Breast epithelium (tissue), 4 donors: ENCODE measurements at regions not wholly inside any gene's neighbourhood (a gene's known extent, or its start where the extent isn't known, plus 50 kb on each side); places are given as distances from the start of the nearest gene placed in this dataset.

Experiments used
- DNase-seq, 2 donors: peaks; one replicate each; pipeline ENCODE4 v3.0.0-alpha.2; 2019; ENCODE audit warnings: low spot score in 2 of 2
- H3K27ac ChIP-seq, 2 donors: fragments of 200-600 bp; sonication (generic) in 1 of 2; one replicate each; pipeline ENCODE4 v1.5.1; 2016 to 2019; ENCODE audit warnings: mild to moderate bottlenecking in 1 of 2
- H3K27me3 ChIP-seq, 2 donors: fragments of 200-600 bp; sonication (generic) in 1 of 2; one replicate each; pipeline versions ENCODE4 v1.5.1 to v1.6.0; 2017 to 2019; ENCODE audit warnings: control low read depth in 1 of 2, mild to moderate bottlenecking in 1 of 2
- H3K36me3 ChIP-seq: fragments of 200-600 bp; one replicate; pipeline ENCODE4 v1.5.1; 2019
- H3K4me1 ChIP-seq, 2 donors: fragments of 200-600 bp; sonication (generic); one replicate each; pipeline ENCODE4 v1.5.1; 2016 to 2019; ENCODE audit warnings: control low read depth in 1 of 2
- H3K4me3 ChIP-seq, 3 donors: fragments of 200-600 bp; sonication (generic); 1 replicate in 2 of 3; 2 replicates in 1 of 3; pipeline ENCODE4 v1.5.1; 2016 to 2019; ENCODE audit warnings: mild to moderate bottlenecking in 3 of 3, moderate library complexity in 2 of 3
- H3K9me3 ChIP-seq, 2 donors: fragments of 200-600 bp; sonication (generic) in 1 of 2; one replicate each; pipeline ENCODE4 v1.5.1; 2016 to 2019; ENCODE audit warnings: control low read depth in 1 of 2
- POLR2A ChIP-seq: fragments of 450-650 bp; IDR thresholded peaks from one replicate; pipeline ENCODE4 v1.6.1; 2016; ENCODE audit warnings: antibody characterized with exemption, mild to moderate bottlenecking, moderate library complexity
- POLR2AphosphoS5 ChIP-seq, 3 donors: sonication (generic); formaldehyde crosslinking; IDR thresholded peaks; one replicate each; pipeline ENCODE4 v1.6.1; 2017; ENCODE audit warnings: antibody characterized with exemption in 3 of 3
- intact Hi-C: fragments of 100-400 bp; cut with DNase I; formaldehyde crosslinking; loops from one replicate; pipeline ENCODE4 v1.15.1; 2023; ENCODE audit warnings: low total_unique reads
- TF ChIP-seq, protein P1 (sequence below), 3 donors: fragments of 450-650 bp; IDR thresholded peaks; one replicate each; pipeline ENCODE4 v1.5.1; 2016 to 2017; ENCODE audit warnings: antibody characterized with exemption in 3 of 3, mild to moderate bottlenecking in 3 of 3, moderate library complexity in 3 of 3

DNA sequence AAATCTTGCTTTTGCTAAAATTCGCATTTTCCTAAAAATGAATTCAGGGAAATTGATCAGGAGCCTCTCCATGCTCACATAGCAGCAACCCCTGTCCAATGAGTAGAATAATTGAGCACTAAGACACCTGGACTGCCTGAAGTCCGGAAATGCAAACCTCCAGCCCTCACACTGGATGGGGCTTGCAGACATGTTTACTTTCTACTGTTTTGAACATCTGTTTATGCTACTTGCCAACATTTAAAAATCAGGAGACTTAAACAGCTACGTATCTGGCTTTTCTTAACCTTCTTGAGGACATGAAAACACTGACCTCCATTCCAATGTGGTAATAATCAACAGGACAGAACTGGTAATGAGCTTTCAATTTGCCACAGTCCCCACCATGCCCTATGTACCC is 184.4 kb downstream of the SHOX2 start:
- Histone ChIP-seq H3K27me3 (no peaks in the 10 kb centered on the region), H3K27ac (no peak overlapping the region), H3K4me3 (no peak overlapping the region), H3K4me1 (no peaks in the 10 kb centered on the region), H3K36me3 (no peaks in the 10 kb centered on the region), H3K9me3 (no peaks in the 10 kb centered on the region)
- intact Hi-C loops, result no loop called here
- no peak for DNase-seq
- no peak for TF ChIP-seq POLR2AphosphoS5 (IDR thresholded peaks at IDR 0.05)
- TF ChIP-seq, protein P1, sequence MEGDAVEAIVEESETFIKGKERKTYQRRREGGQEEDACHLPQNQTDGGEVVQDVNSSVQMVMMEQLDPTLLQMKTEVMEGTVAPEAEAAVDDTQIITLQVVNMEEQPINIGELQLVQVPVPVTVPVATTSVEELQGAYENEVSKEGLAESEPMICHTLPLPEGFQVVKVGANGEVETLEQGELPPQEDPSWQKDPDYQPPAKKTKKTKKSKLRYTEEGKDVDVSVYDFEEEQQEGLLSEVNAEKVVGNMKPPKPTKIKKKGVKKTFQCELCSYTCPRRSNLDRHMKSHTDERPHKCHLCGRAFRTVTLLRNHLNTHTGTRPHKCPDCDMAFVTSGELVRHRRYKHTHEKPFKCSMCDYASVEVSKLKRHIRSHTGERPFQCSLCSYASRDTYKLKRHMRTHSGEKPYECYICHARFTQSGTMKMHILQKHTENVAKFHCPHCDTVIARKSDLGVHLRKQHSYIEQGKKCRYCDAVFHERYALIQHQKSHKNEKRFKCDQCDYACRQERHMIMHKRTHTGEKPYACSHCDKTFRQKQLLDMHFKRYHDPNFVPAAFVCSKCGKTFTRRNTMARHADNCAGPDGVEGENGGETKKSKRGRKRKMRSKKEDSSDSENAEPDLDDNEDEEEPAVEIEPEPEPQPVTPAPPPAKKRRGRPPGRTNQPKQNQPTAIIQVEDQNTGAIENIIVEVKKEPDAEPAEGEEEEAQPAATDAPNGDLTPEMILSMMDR (IDR thresholded peaks at IDR 0.05), result no peak
- TF ChIP-seq POLR2A, result no peak

DNA sequence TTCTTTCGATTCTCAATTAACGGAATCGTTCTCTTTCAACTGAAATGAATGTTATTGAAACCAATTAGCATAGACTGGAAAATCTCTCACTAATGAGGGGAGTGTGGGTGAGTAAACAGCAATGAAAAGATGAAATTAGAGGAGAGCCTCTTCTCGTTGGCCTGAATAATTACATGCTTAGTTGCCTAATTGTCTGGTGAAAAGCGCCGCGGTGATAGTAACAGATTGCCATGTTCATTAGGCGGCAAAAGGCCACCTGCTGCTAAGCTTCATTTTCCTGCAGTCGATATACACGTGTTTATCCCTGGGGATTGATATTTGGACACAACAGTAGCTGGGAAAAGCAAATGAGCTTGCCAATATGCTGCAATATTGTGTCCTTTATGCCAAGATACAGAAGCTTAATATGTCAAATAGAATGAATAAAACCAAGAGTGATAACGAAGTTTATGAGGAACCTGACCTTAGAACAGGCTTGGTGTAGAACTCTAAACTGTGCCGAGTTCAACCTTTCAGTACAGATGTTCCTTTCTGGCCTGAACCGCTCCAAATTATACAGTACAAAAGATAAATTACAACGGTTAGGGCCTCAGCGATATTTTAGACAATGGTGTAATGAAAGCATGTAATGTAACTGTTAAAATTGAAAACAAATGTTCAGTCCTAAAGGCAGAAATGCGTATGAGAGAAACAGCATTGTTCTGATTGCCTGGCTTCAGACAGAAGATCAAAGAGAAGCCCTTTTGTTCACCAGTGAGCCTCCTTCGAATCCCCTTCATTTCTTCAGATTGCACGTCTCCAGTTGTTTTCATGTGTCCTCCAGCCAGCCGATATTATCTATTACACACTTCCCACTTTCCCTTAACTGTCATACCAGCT is 185.2 kb downstream of the SHOX2 start:
- no peaks in the 10 kb centered on the region for H3K27me3 ChIP-seq
- no peaks in the 10 kb centered on the region for H3K9me3 ChIP-seq
- no peak overlapping the region for H3K4me3 ChIP-seq
- H3K36me3 ChIP-seq, result no peaks in the 10 kb centered on the region
- H3K27ac ChIP-seq, result no peak overlapping the region
- TF ChIP-seq, protein P1 (IDR thresholded peaks at IDR 0.05), result no peak
- TF ChIP-seq POLR2AphosphoS5 (IDR thresholded peaks at IDR 0.05) (no peak), POLR2A (no peak)
- intact Hi-C loops, result no loop called here
- no peaks in the 10 kb centered on the region for H3K4me1 ChIP-seq
- no peak for DNase-seq

DNA sequence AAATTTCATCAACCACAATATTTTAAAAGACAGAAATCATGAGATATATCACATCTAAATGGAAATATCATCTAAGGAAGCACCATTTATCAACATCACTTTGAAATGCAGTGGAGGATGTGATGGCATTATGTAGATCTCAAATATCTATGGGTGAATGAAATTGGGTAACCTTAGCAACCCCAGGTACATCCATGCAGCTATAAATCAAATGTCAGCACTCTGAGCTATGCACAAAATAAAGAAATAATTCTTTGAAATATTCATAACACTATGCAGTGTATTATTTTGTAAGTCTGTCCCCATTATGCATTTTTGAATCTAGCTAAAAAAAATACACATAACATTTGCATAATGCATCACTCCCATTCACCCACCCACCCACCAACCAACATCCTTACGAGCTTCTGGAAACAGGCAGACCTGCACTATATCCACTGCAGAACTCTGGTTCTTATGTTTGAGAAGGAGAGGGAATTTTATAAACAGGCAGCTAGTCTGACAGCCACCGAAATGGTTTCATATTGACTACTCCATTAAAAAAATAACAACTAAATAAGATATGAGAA is 186.8 kb downstream of the SHOX2 start:
- intact Hi-C loops, result no loop called here
- Histone ChIP-seq H3K9me3 (no peaks in the 10 kb centered on the region), H3K4me1 (no peaks in the 10 kb centered on the region), H3K36me3 (no peaks in the 10 kb centered on the region), H3K27me3 (no peaks in the 10 kb centered on the region), H3K27ac (no peak overlapping the region), H3K4me3 (no peak overlapping the region)
- TF ChIP-seq, protein P1 (IDR thresholded peaks at IDR 0.05), result no peak
- TF ChIP-seq POLR2AphosphoS5 (IDR thresholded peaks at IDR 0.05) (no peak), POLR2A (no peak)
- no peak for DNase-seq

DNA sequence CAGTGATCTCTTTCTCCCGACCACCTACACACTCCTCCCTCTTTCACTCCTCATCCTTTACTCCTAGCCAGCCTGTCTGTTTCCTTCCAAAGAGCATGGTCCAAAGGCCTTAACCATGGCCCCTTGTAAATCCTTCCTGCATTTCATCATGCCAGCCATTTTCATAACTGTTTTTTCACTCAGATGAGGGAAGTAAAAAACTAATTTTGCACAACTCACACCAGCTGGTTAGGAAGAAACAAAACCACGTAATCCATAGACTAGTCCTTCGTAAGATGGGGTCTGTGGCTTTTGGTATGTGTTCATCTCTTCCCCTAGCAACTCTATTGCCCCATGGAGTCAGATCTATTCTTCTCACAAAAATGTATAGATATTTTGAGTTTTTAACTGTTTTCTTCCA is 187.8 kb downstream of the SHOX2 start:
- no peak overlapping the region for H3K4me3 ChIP-seq
- H3K27me3 ChIP-seq, result no peaks in the 10 kb centered on the region
- intact Hi-C loops, result no loop called here
- H3K4me1 ChIP-seq, result no peaks in the 10 kb centered on the region
- no peak for TF ChIP-seq POLR2A
- TF ChIP-seq, protein P1 (IDR thresholded peaks at IDR 0.05), result no peak
- no peak for TF ChIP-seq POLR2AphosphoS5 (IDR thresholded peaks at IDR 0.05)
- DNase-seq, result no peak
- no peaks in the 10 kb centered on the region for H3K36me3 ChIP-seq
- no peaks in the 10 kb centered on the region for H3K9me3 ChIP-seq
- no peak overlapping the region for H3K27ac ChIP-seq

DNA sequence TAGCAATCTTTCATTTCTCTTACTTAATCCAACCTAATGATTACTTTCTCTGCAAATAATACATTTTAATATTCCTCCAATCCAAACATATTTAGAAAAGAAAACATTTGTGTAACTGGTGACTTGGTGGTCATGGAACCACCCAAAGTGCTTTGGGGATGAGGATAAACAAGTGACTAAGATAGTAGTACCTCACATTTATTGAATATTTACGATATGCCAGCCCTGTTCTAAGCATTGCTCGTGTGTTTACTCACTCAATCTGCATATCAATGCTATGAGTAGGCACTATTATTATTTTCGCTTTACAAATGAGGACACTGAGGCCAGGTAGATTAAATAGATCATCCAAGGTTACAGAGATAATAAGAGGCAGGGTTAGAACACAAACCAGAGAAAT is 189.5 kb downstream of the SHOX2 start:
- Histone ChIP-seq H3K27ac (no peak overlapping the region), H3K36me3 (no peaks in the 10 kb centered on the region), H3K4me3 (no peak overlapping the region), H3K4me1 (no peaks in the 10 kb centered on the region), H3K27me3 (no peaks in the 10 kb centered on the region), H3K9me3 (no peaks in the 10 kb centered on the region)
- intact Hi-C loops, result no loop called here
- TF ChIP-seq, protein P1 (IDR thresholded peaks at IDR 0.05), result no peak
- TF ChIP-seq POLR2AphosphoS5 (IDR thresholded peaks at IDR 0.05) (no peak), POLR2A (no peak)
- no peak for DNase-seq
